Dermis microvascular lymphatic vessel endothelial cell (primary cell): ENCODE measurements at regions not wholly inside any gene's neighbourhood (a gene's known extent, or its start where the extent isn't known, plus 50 kb on each side); places are given as distances from the start of the nearest gene placed in this dataset.

Source experiments
- DNase-seq, 2 donors: peaks; one replicate each; pipeline versions ENCODE4 v3.0.0 to v3.0.0-alpha.2; 2010; ENCODE audit warnings: low read depth in 2 of 2

GRCh38 chr4:178778496-178778895 is 1336.3 kb upstream of the AGA start:
- no peak for DNase-seq

- DNase-seq: no peak
These were observed 1339.5 kb upstream of the AGA start for GRCh38 chr4:178781779-178782178.

- no peak for DNase-seq
These were observed 1342.3 kb upstream of the AGA start for GRCh38 chr4:178784491-178784890.

- no peak for DNase-seq
These were observed 1347.0 kb upstream of the AGA start for GRCh38 chr4:178789279-178789678.

- no peak for DNase-seq
These were observed 1357.0 kb upstream of the AGA start for GRCh38 chr4:178799204-178799603.

GRCh38 chr4:178808106-178808505 is 1365.9 kb upstream of the AGA start:
- no peak for DNase-seq

GRCh38 chr4:178809921-178810320 is 1367.7 kb upstream of the AGA start:
- DNase-seq: no peak

- DNase-seq: no peak
These were observed 1369.1 kb upstream of the AGA start for GRCh38 chr4:178811356-178811755.

- no peak for DNase-seq
These were observed 1370.6 kb upstream of the AGA start for GRCh38 chr4:178812866-178813265.

GRCh38 chr4:178814908-178815307 is 1372.7 kb upstream of the AGA start:
- DNase-seq: no peak

- DNase-seq: no peak
These were observed 1381.5 kb upstream of the AGA start for GRCh38 chr4:178823673-178824295.

GRCh38 chr4:178836865-178837264 is 1394.6 kb upstream of the AGA start:
- no peak for DNase-seq

GRCh38 chr4:178838776-178839175 is 1396.5 kb upstream of the AGA start:
- no peak for DNase-seq

- DNase-seq: no peak
These were observed 1414.0 kb upstream of the AGA start for GRCh38 chr4:178856139-178856800.

- DNase-seq: no peak
These were observed 1429.2 kb upstream of the AGA start for GRCh38 chr4:178871476-178871875.

GRCh38 chr4:178881937-178882336 is 1439.7 kb upstream of the AGA start:
- no peak for DNase-seq

GRCh38 chr4:178894126-178894525 is 1451.9 kb upstream of the AGA start:
- no peak for DNase-seq

- DNase-seq: no peak
These were observed 1456.8 kb upstream of the AGA start for GRCh38 chr4:178899084-178899483.

GRCh38 chr4:178917756-178918155 is 1475.5 kb upstream of the AGA start:
- no peak for DNase-seq

- DNase-seq: no peak
These were observed 1494.9 kb upstream of the AGA start for GRCh38 chr4:178937130-178937529.

- DNase-seq: no peak
These were observed 1499.7 kb upstream of the AGA start for GRCh38 chr4:178941975-178942374.

GRCh38 chr4:178953447-178954120 is 1511.3 kb upstream of the AGA start:
- DNase-seq: no peak

- DNase-seq: no peak
These were observed 1513.4 kb upstream of the AGA start for GRCh38 chr4:178955614-178956013.
